MM.1S (cell line): ENCODE measurements at regions not wholly inside any gene's neighbourhood (a gene's known extent, or its start where the extent isn't known, plus 50 kb on each side); places are given as distances from the start of the nearest gene placed in this dataset.

Experiments
- CTCF ChIP-seq: fragments of 300-600 bp; sonication (generic); IDR thresholded peaks from 2 replicates; pipeline ENCODE4 v1.5.1; 2016; ENCODE audit warnings: antibody characterized with exemption, low read length, mixed read lengths
- EZH2 ChIP-seq: fragments of 300-600 bp; sonication (generic); optimal IDR thresholded peaks from 2 replicates; pipeline ENCODE3; 2017; ENCODE audit warnings: low read depth, mild to moderate bottlenecking, antibody characterized with exemption, low read length, mixed read lengths

GRCh38 chrX:135632353-135632752, 81.1 kb upstream of the CT45A1 start:
- TF ChIP-seq CTCF = peak; percentile 57
- TF ChIP-seq EZH2 = no peak
